ENCODE measurements at regions not wholly inside any gene's neighbourhood (a gene's known extent, or its start where the extent isn't known, plus 50 kb on each side); places are given as distances from the start of the nearest gene placed in this dataset.

- TF ChIP-seq CTCF (IDR thresholded peaks at IDR 0.05): no peak
- TF ChIP-seq POLR2A (IDR thresholded peaks at IDR 0.05): no peak
These were observed 521.8 kb upstream of the DIPK2B start for GRCh38 chrX:45722471-45722870.

All from thyroid gland (tissue), 4 donors.